Ascending aorta (tissue), 2 donors: ENCODE measurements at regions not wholly inside any gene's neighbourhood (a gene's known extent, or its start where the extent isn't known, plus 50 kb on each side); places are given as distances from the start of the nearest gene placed in this dataset.

Experiments
- DNase-seq, 2 donors: peaks; one replicate each; pipeline ENCODE4 v3.0.0-alpha.2; 2019; ENCODE audit warnings: low spot score in 2 of 2
- H3K27ac ChIP-seq, 2 donors: fragments of 200-600 bp; sonication (generic); one replicate each; pipeline ENCODE4 v1.5.1; 2016 to 2017; ENCODE audit warnings: mild to moderate bottlenecking in 1 of 2
- H3K27me3 ChIP-seq: fragments of 200-600 bp; sonication (generic); one replicate; pipeline ENCODE4 v1.5.1; 2017
- H3K36me3 ChIP-seq, 2 donors: fragments of 200-600 bp; sonication (generic); one replicate each; pipeline ENCODE4 v1.5.1; 2016
- H3K4me1 ChIP-seq, 2 donors: fragments of 200-600 bp; sonication (generic); one replicate each; pipeline ENCODE4 v1.5.1; 2016 to 2017; ENCODE audit warnings: mild to moderate bottlenecking in 1 of 2
- H3K4me3 ChIP-seq, 2 donors: fragments of 200-600 bp; sonication (generic); one replicate each; pipeline ENCODE4 v1.5.1; 2016 to 2017; ENCODE audit warnings: mild to moderate bottlenecking in 1 of 2
- H3K9me3 ChIP-seq, 2 donors: fragments of 200-600 bp; sonication (generic); one replicate each; pipeline ENCODE4 v1.5.1; 2016
- CTCF ChIP-seq, 3 experiments: fragments of 200-600 bp in 2 of 3; fragments of 450-650 bp in 1 of 3; sonication (generic) in 2 of 3; IDR thresholded peaks; one replicate each; pipeline ENCODE4 v1.5.1; 2016 to 2019; ENCODE audit warnings: antibody characterized with exemption in 3 of 3, mild to moderate bottlenecking in 1 of 3, moderate library complexity in 1 of 3
- intact Hi-C: fragments of 100-400 bp; cut with DNase I; formaldehyde crosslinking; loops from one replicate; pipeline ENCODE4 v1.15.1; 2023

GRCh38 chr17:51499897-51500296 is 239.6 kb downstream of the UTP18 start:
- TF ChIP-seq CTCF (IDR thresholded peaks at IDR 0.05): no peak
- no peak for DNase-seq
- no peaks in the 10 kb centered on the region for H3K4me1 ChIP-seq
- no peaks in the 10 kb centered on the region for H3K36me3 ChIP-seq
- intact Hi-C loops: no loop called here
- no peaks in the 10 kb centered on the region for H3K9me3 ChIP-seq
- H3K27me3 ChIP-seq: no peaks in the 10 kb centered on the region
- H3K4me3 ChIP-seq: no peak overlapping the region
- no peak overlapping the region for H3K27ac ChIP-seq

- Histone ChIP-seq H3K36me3 (no peaks in the 10 kb centered on the region), H3K9me3 (no peaks in the 10 kb centered on the region), H3K4me3 (no peak overlapping the region), H3K4me1 (no peaks in the 10 kb centered on the region), H3K27me3 (no peaks in the 10 kb centered on the region), H3K27ac (no peak overlapping the region)
- intact Hi-C loops: no loop called here
- no peak for DNase-seq
- TF ChIP-seq CTCF (IDR thresholded peaks at IDR 0.05): no peak
These were observed 240.1 kb downstream of the UTP18 start for GRCh38 chr17:51500454-51500853.

- Histone ChIP-seq H3K4me3 (no peak overlapping the region), H3K36me3 (no peaks in the 10 kb centered on the region), H3K4me1 (no peaks in the 10 kb centered on the region), H3K27ac (no peak overlapping the region), H3K9me3 (no peaks in the 10 kb centered on the region), H3K27me3 (no peaks in the 10 kb centered on the region)
- TF ChIP-seq CTCF (IDR thresholded peaks at IDR 0.05): no peak
- no peak for DNase-seq
- intact Hi-C loops: no loop called here
These were observed 245.1 kb downstream of the UTP18 start for GRCh38 chr17:51505450-51505849.

- intact Hi-C loops: no loop called here
- Histone ChIP-seq H3K4me1 (no peaks in the 10 kb centered on the region), H3K4me3 (no peak overlapping the region), H3K27me3 (no peaks in the 10 kb centered on the region), H3K36me3 (no peaks in the 10 kb centered on the region), H3K9me3 (no peaks in the 10 kb centered on the region), H3K27ac (no peak overlapping the region)
- no peak for TF ChIP-seq CTCF (IDR thresholded peaks at IDR 0.05)
- DNase-seq: no peak
These were observed 247.1 kb downstream of the UTP18 start for GRCh38 chr17:51507444-51507843.

- Histone ChIP-seq H3K4me1 (no peaks in the 10 kb centered on the region), H3K36me3 (no peaks in the 10 kb centered on the region), H3K27me3 (no peaks in the 10 kb centered on the region), H3K9me3 (no peaks in the 10 kb centered on the region), H3K27ac (no peak overlapping the region), H3K4me3 (no peak overlapping the region)
- DNase-seq: no peak
- intact Hi-C loops: no loop called here
- no peak for TF ChIP-seq CTCF (IDR thresholded peaks at IDR 0.05)
These were observed 247.7 kb downstream of the UTP18 start for GRCh38 chr17:51508048-51508447.

GRCh38 chr17:51510940-51511339 is 250.6 kb downstream of the UTP18 start:
- H3K9me3 ChIP-seq: no peaks in the 10 kb centered on the region
- no peaks in the 10 kb centered on the region for H3K27me3 ChIP-seq
- no peak overlapping the region for H3K4me3 ChIP-seq
- no peak overlapping the region for H3K27ac ChIP-seq
- TF ChIP-seq CTCF (IDR thresholded peaks at IDR 0.05): no peak
- intact Hi-C loops: no loop called here
- no peaks in the 10 kb centered on the region for H3K36me3 ChIP-seq
- DNase-seq: no peak
- no peaks in the 10 kb centered on the region for H3K4me1 ChIP-seq
